ENCODE measurements at regions not wholly inside any gene's neighbourhood (a gene's known extent, or its start where the extent isn't known, plus 50 kb on each side); places are given as distances from the start of the nearest gene placed in this dataset.

DNA sequence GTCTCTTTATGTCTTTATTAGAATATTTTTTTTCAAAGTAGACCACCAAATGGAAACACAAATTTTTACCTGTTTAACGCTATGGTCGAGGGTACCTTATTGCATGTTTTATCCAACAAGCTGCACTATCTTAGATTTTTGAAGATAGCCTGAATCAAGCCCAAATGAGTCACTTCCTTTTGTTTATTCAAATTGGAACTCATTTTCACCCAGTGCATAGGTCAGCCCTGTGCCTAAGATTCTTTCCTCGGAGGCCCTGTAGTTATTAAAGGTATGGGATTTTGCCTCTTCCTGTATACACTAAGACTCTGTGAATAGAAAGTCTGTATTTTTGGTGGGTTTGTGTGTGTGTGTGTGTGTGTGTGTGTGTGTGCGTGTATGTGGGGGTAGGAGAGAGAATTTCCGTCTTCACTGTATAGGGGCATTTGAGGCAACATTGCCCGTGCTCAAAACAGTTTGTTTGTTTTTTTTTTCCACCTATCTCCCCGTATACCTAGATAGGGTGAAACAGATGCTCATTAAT, 358.0 kb upstream of the CADM2 start:
- TF ChIP-seq, protein P1, sequence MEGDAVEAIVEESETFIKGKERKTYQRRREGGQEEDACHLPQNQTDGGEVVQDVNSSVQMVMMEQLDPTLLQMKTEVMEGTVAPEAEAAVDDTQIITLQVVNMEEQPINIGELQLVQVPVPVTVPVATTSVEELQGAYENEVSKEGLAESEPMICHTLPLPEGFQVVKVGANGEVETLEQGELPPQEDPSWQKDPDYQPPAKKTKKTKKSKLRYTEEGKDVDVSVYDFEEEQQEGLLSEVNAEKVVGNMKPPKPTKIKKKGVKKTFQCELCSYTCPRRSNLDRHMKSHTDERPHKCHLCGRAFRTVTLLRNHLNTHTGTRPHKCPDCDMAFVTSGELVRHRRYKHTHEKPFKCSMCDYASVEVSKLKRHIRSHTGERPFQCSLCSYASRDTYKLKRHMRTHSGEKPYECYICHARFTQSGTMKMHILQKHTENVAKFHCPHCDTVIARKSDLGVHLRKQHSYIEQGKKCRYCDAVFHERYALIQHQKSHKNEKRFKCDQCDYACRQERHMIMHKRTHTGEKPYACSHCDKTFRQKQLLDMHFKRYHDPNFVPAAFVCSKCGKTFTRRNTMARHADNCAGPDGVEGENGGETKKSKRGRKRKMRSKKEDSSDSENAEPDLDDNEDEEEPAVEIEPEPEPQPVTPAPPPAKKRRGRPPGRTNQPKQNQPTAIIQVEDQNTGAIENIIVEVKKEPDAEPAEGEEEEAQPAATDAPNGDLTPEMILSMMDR (IDR thresholded peaks at IDR 0.05; ENCODE audit: low read depth, low read length, missing input control) = no peak
- TF ChIP-seq GABPA (IDR thresholded peaks at IDR 0.05 in 1 of 2, conservative IDR thresholded peaks at IDR 0.05 in 1 of 2) (no peak), FOXA1 (IDR thresholded peaks at IDR 0.05) (no peak), RAD21 (IDR thresholded peaks at IDR 0.05) (no peak), YY1 (IDR thresholded peaks at IDR 0.05) (no peak), TAF1 (conservative IDR thresholded peaks at IDR 0.05) (no peak)
- TF ChIP-seq, protein P2, sequence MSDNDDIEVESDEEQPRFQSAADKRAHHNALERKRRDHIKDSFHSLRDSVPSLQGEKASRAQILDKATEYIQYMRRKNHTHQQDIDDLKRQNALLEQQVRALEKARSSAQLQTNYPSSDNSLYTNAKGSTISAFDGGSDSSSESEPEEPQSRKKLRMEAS (IDR thresholded peaks at IDR 0.05) = no peak
- TF ChIP-seq, protein P3, sequence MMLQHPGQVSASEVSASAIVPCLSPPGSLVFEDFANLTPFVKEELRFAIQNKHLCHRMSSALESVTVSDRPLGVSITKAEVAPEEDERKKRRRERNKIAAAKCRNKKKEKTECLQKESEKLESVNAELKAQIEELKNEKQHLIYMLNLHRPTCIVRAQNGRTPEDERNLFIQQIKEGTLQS (IDR thresholded peaks at IDR 0.05) = no peak
- TF ChIP-seq, protein P4, sequence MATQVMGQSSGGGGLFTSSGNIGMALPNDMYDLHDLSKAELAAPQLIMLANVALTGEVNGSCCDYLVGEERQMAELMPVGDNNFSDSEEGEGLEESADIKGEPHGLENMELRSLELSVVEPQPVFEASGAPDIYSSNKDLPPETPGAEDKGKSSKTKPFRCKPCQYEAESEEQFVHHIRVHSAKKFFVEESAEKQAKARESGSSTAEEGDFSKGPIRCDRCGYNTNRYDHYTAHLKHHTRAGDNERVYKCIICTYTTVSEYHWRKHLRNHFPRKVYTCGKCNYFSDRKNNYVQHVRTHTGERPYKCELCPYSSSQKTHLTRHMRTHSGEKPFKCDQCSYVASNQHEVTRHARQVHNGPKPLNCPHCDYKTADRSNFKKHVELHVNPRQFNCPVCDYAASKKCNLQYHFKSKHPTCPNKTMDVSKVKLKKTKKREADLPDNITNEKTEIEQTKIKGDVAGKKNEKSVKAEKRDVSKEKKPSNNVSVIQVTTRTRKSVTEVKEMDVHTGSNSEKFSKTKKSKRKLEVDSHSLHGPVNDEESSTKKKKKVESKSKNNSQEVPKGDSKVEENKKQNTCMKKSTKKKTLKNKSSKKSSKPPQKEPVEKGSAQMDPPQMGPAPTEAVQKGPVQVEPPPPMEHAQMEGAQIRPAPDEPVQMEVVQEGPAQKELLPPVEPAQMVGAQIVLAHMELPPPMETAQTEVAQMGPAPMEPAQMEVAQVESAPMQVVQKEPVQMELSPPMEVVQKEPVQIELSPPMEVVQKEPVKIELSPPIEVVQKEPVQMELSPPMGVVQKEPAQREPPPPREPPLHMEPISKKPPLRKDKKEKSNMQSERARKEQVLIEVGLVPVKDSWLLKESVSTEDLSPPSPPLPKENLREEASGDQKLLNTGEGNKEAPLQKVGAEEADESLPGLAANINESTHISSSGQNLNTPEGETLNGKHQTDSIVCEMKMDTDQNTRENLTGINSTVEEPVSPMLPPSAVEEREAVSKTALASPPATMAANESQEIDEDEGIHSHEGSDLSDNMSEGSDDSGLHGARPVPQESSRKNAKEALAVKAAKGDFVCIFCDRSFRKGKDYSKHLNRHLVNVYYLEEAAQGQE (IDR thresholded peaks at IDR 0.05) = no peak

All from liver (tissue), 3 donors.